ENCODE measurements at regions not wholly inside any gene's neighbourhood (a gene's known extent, or its start where the extent isn't known, plus 50 kb on each side); places are given as distances from the start of the nearest gene placed in this dataset.

GRCh38 chr7:46970131-46970430, 611.8 kb downstream of the TNS3 start (continued):
- TF ChIP-seq ZZZ3 (IDR thresholded peaks at IDR 0.05; ENCODE audit: control insufficient read depth, insufficient read length, low read depth) (no peak), SUPT20H (IDR thresholded peaks at IDR 0.05; ENCODE audit: borderline replicate concordance, control insufficient read depth, low read depth, low read length) (no peak), ATF3 (IDR thresholded peaks at IDR 0.05; ENCODE audit: borderline replicate concordance, extremely low read depth, low read depth, low read length) (no peak)

GRCh38 chr7:46969303-46970130, 612.4 kb downstream of the TNS3 start:
- Histone ChIP-seq H3K4me1 (ENCODE audit: control insufficient read depth, insufficient read depth, low read length) (no peaks in the 10 kb centered on the region), H3K9ac (ENCODE audit: control insufficient read depth, insufficient read depth, low read length) (no peak overlapping the region), H4K20me1 (ENCODE audit: control insufficient read depth, insufficient read depth) (no peaks in the 10 kb centered on the region), H3K36me3 (ENCODE audit: control insufficient read depth in 2 of 2, insufficient read depth in 2 of 2, low read length in 1 of 2) (no peaks in the 10 kb centered on the region), H3K9me3 (replicated peaks; ENCODE audit: control insufficient read depth, insufficient read depth, low read length) (no peaks in the 10 kb centered on the region), H3K27me3 (replicated peaks in 1 of 2; ENCODE audit: control insufficient read depth in 2 of 2, insufficient read depth in 2 of 2, low read length in 1 of 2) (no peaks in the 10 kb centered on the region), H3K27ac (ENCODE audit: control insufficient read depth, insufficient read depth) (no peak overlapping the region), H2AFZ (ENCODE audit: control insufficient read depth, low read depth, low read length) (no peak overlapping the region), H3K4me2 (ENCODE audit: control insufficient read depth, insufficient read depth) (no peak overlapping the region), H3K4me3 (no peak overlapping the region), H3K79me2 (ENCODE audit: control insufficient read depth, insufficient read depth, low read length) (no peaks in the 10 kb centered on the region)
- ChIA-PET CTCF (no interaction called here), SMC1A (ENCODE audit: uncharacterized antibody, unreplicated experiment) (interaction anchor here (1.5 kb wide), 1 partner anchor 31 kb away, joined by 3 read pairs; no protein-coding TSS in a partner anchor), POLR2A (no interaction called here), RAD21 (ENCODE audit: unreplicated experiment) (no interaction called here)
- WGBS (ENCODE audit: insufficient coverage, insufficient replicate concordance, low lambda C conversion rate, missing lambda C conversion rate): 36% methylated on average over 12 of the region's 12 CpGs
- ATAC-seq (no peak), FAIRE-seq (no peak), DNase-seq (ENCODE audit: low read depth, low spot score) (no peak)
- intact Hi-C loops (cut with micrococcal nuclease; ENCODE audit: unreplicated experiment): no loop called here
- BruUV-seq (replicated peaks): no TSS peak
- in situ Hi-C loops (cut with MboI): no loop called here
- TF ChIP-seq NBN (IDR thresholded peaks at IDR 0.05) (no peak), JUND (IDR thresholded peaks at IDR 0.05; ENCODE audit: low read depth, low read length) (no peak), WRNIP1 (IDR thresholded peaks at IDR 0.05; ENCODE audit: borderline replicate concordance, low read depth, low read length) (no peak), KAT2A (conservative IDR thresholded peaks at IDR 0.05; ENCODE audit: control insufficient read depth, low read depth, low read length) (no peak), CTCF (IDR thresholded peaks at IDR 0.05 in 2 of 3, conservative IDR thresholded peaks at IDR 0.05 in 1 of 3; ENCODE audit: control insufficient read depth in 2 of 3, extremely low read depth in 1 of 3, insufficient read depth in 1 of 3, low read depth in 3 of 3, low read length in 3 of 3) (no peak), ZBTB11 (CRISPR knock-in tag; IDR thresholded peaks at IDR 0.05) (no peak), SMAD1 (IDR thresholded peaks at IDR 0.05; ENCODE audit: low read depth, partially characterized antibody) (no peak), NR2C2 (IDR thresholded peaks at IDR 0.05; ENCODE audit: borderline replicate concordance, control insufficient read depth, insufficient read length, low read depth) (no peak), RAD51 (IDR thresholded peaks at IDR 0.05) (no peak), ZNF384 (IDR thresholded peaks at IDR 0.05; ENCODE audit: borderline replicate concordance, low read depth, low read length) (no peak), PAX8 (IDR thresholded peaks at IDR 0.05) (no peak), NFYB (IDR thresholded peaks at IDR 0.05; ENCODE audit: insufficient read depth, low read depth, low read length) (no peak), CHD2 (IDR thresholded peaks at IDR 0.05; ENCODE audit: borderline replicate concordance, low read depth, low read length) (no peak)
